ENCODE measurements at regions not wholly inside any gene's neighbourhood (a gene's known extent, or its start where the extent isn't known, plus 50 kb on each side); places are given as distances from the start of the nearest gene placed in this dataset.

GRCh38 chr4:71163317-71163716, 169.9 kb downstream of the DCK start:
- H3K9me3 ChIP-seq (ENCODE audit: insufficient read depth, low read length) = no peaks in the 10 kb centered on the region
- H3K27me3 ChIP-seq (ENCODE audit: low read depth, low read length) = no peaks in the 10 kb centered on the region
- H3K79me2 ChIP-seq (ENCODE audit: low read length) = no peaks in the 10 kb centered on the region
- TF ChIP-seq EZH2phosphoT487 (IDR thresholded peaks at IDR 0.05; ENCODE audit: low read depth) = no peak
- TF ChIP-seq CTCF (IDR thresholded peaks at IDR 0.05; ENCODE audit: low read depth, low read length) = no peak
- no peak overlapping the region for H3K4me3 ChIP-seq (ENCODE audit: low read length)
- H3K4me1 ChIP-seq (ENCODE audit: low read length) = no peaks in the 10 kb centered on the region
- H2AFZ ChIP-seq (ENCODE audit: low read depth, low read length) = no peak overlapping the region
- H3K27ac ChIP-seq (ENCODE audit: low read length) = no peak overlapping the region
- no peaks in the 10 kb centered on the region for H3K36me3 ChIP-seq (replicated peaks; ENCODE audit: low read depth, low read length)
- no peaks in the 10 kb centered on the region for H4K20me1 ChIP-seq (ENCODE audit: insufficient read depth, low read length)
- no peak overlapping the region for H3K4me2 ChIP-seq (ENCODE audit: low read length)
- H3K9ac ChIP-seq (ENCODE audit: low read length) = no peak overlapping the region

- no peak overlapping the region for H2AFZ ChIP-seq (ENCODE audit: low read depth, low read length)
- no peaks in the 10 kb centered on the region for H3K4me1 ChIP-seq (ENCODE audit: low read length)
- no peaks in the 10 kb centered on the region for H3K79me2 ChIP-seq (ENCODE audit: low read length)
- H3K27ac ChIP-seq (ENCODE audit: low read length) = no peak overlapping the region
- H3K36me3 ChIP-seq (replicated peaks; ENCODE audit: low read depth, low read length) = no peaks in the 10 kb centered on the region
- no peaks in the 10 kb centered on the region for H4K20me1 ChIP-seq (ENCODE audit: insufficient read depth, low read length)
- TF ChIP-seq CTCF (IDR thresholded peaks at IDR 0.05; ENCODE audit: low read depth, low read length) = no peak
- no peak for TF ChIP-seq EZH2phosphoT487 (IDR thresholded peaks at IDR 0.05; ENCODE audit: low read depth)
- H3K9ac ChIP-seq (ENCODE audit: low read length) = no peak overlapping the region
- H3K4me3 ChIP-seq (ENCODE audit: low read length) = no peak overlapping the region
- H3K9me3 ChIP-seq (ENCODE audit: insufficient read depth, low read length) = no peaks in the 10 kb centered on the region
- H3K27me3 ChIP-seq (ENCODE audit: low read depth, low read length) = no peaks in the 10 kb centered on the region
- no peak overlapping the region for H3K4me2 ChIP-seq (ENCODE audit: low read length)
Observed at GRCh38 chr4:71167083-71167482, 171.7 kb upstream of the SLC4A4 start.

GRCh38 chr4:71171592-71171991, 167.2 kb upstream of the SLC4A4 start:
- H3K9ac ChIP-seq (ENCODE audit: low read length) = no peak overlapping the region
- H2AFZ ChIP-seq (ENCODE audit: low read depth, low read length) = no peak overlapping the region
- no peaks in the 10 kb centered on the region for H3K79me2 ChIP-seq (ENCODE audit: low read length)
- no peak overlapping the region for H3K4me3 ChIP-seq (ENCODE audit: low read length)
- no peaks in the 10 kb centered on the region for H3K9me3 ChIP-seq (ENCODE audit: insufficient read depth, low read length)
- no peak overlapping the region for H3K27ac ChIP-seq (ENCODE audit: low read length)
- no peaks in the 10 kb centered on the region for H3K27me3 ChIP-seq (ENCODE audit: low read depth, low read length)
- no peaks in the 10 kb centered on the region for H3K36me3 ChIP-seq (replicated peaks; ENCODE audit: low read depth, low read length)
- H3K4me2 ChIP-seq (ENCODE audit: low read length) = no peak overlapping the region
- TF ChIP-seq CTCF (IDR thresholded peaks at IDR 0.05; ENCODE audit: low read depth, low read length) (no peak), EZH2phosphoT487 (IDR thresholded peaks at IDR 0.05; ENCODE audit: low read depth) (no peak)
- no peaks in the 10 kb centered on the region for H4K20me1 ChIP-seq (ENCODE audit: insufficient read depth, low read length)
- no peaks in the 10 kb centered on the region for H3K4me1 ChIP-seq (ENCODE audit: low read length)

GRCh38 chr4:71181332-71181731, 157.5 kb upstream of the SLC4A4 start:
- Histone ChIP-seq H4K20me1 (ENCODE audit: insufficient read depth, low read length) (no peaks in the 10 kb centered on the region), H3K27ac (ENCODE audit: low read length) (no peak overlapping the region)

More at GRCh38 chr4:71181332-71181731, 157.5 kb upstream of the SLC4A4 start:
- H3K4me3 ChIP-seq (ENCODE audit: low read length) = no peak overlapping the region
- no peak for TF ChIP-seq EZH2phosphoT487 (IDR thresholded peaks at IDR 0.05; ENCODE audit: low read depth)
- no peak for TF ChIP-seq CTCF (IDR thresholded peaks at IDR 0.05; ENCODE audit: low read depth, low read length)
- no peak overlapping the region for H2AFZ ChIP-seq (ENCODE audit: low read depth, low read length)
- peaks cover 20% of the 10 kb centered on the region for H3K4me1 ChIP-seq (ENCODE audit: low read length)
- H3K36me3 ChIP-seq (replicated peaks; ENCODE audit: low read depth, low read length) = no peaks in the 10 kb centered on the region
- H3K79me2 ChIP-seq (ENCODE audit: low read length) = no peaks in the 10 kb centered on the region
- peaks cover 20% of the 10 kb centered on the region for H3K27me3 ChIP-seq (ENCODE audit: low read depth, low read length)
- no peak overlapping the region for H3K9ac ChIP-seq (ENCODE audit: low read length)
- no peak overlapping the region for H3K4me2 ChIP-seq (ENCODE audit: low read length)
- H3K9me3 ChIP-seq (ENCODE audit: insufficient read depth, low read length) = no peaks in the 10 kb centered on the region

All from OCI-LY3 (cell line).